ENCODE measurements at regions not wholly inside any gene's neighbourhood (a gene's known extent, or its start where the extent isn't known, plus 50 kb on each side); places are given as distances from the start of the nearest gene placed in this dataset.
A peak's percentile ranks its signal among the peaks of the same experiment; 100 is the strongest.
"Not testable (repeated sequence)": the region's sequence is repeated elsewhere in the genome, so short reads cannot be mapped to it uniquely, and the experiment has no call there.

- DNase-seq (ENCODE audit: low read depth), result no peak
Observed at GRCh38 chr6:137802408-137803182, 64.5 kb upstream of the TNFAIP3 start.

GRCh38 chr6:137804637-137805036, 62.4 kb upstream of the TNFAIP3 start:
- no peak for DNase-seq (ENCODE audit: low read depth)

- no peak for DNase-seq (ENCODE audit: low read depth)
Observed at GRCh38 chr6:137805622-137806021, 61.4 kb upstream of the TNFAIP3 start.

GRCh38 chr6:137806914-137807682, 60.0 kb upstream of the TNFAIP3 start:
- no peak for DNase-seq (ENCODE audit: low read depth)

- peak; percentile 43 for DNase-seq (ENCODE audit: low read depth)
Observed at GRCh38 chr6:137808191-137808590, 58.9 kb upstream of the TNFAIP3 start.

- DNase-seq (ENCODE audit: low read depth), result no peak
Observed at GRCh38 chr6:137808836-137809315, 58.2 kb upstream of the TNFAIP3 start.

- not testable (repeated sequence) for DNase-seq (ENCODE audit: low read depth)
Observed at GRCh38 chr6:137809895-137810553, 57.0 kb upstream of the TNFAIP3 start.

- no peak for DNase-seq (ENCODE audit: low read depth)
Observed at GRCh38 chr6:137810554-137811120, 56.4 kb upstream of the TNFAIP3 start.

GRCh38 chr6:137811121-137811915, 55.7 kb upstream of the TNFAIP3 start:
- peak; percentile 69 for DNase-seq (ENCODE audit: low read depth)

GRCh38 chr6:137811916-137812553, 55.0 kb upstream of the TNFAIP3 start:
- DNase-seq (ENCODE audit: low read depth), result no peak

- no peak for DNase-seq (ENCODE audit: low read depth)
Observed at GRCh38 chr6:137813308-137813970, 53.6 kb upstream of the TNFAIP3 start.

- not testable (repeated sequence) for DNase-seq (ENCODE audit: low read depth)
Observed at GRCh38 chr6:137814030-137814429, 53.0 kb upstream of the TNFAIP3 start.

- DNase-seq (ENCODE audit: low read depth), result no peak
Observed at GRCh38 chr6:137815692-137816091, 51.4 kb upstream of the TNFAIP3 start.

- no peak for DNase-seq (ENCODE audit: low read depth)
Observed at GRCh38 chr6:137816133-137816579, 50.9 kb upstream of the TNFAIP3 start.

- no peak for DNase-seq (ENCODE audit: low read depth)
Observed at GRCh38 chr6:137816688-137817618, 50.1 kb upstream of the TNFAIP3 start.

Data from non-pigmented ciliary epithelial cell (primary cell).